LNCAP (cell line): ENCODE measurements at regions not wholly inside any gene's neighbourhood (a gene's known extent, or its start where the extent isn't known, plus 50 kb on each side); places are given as distances from the start of the nearest gene placed in this dataset.

Source experiments
- CTCF ChIP-seq: fragments of 450-650 bp; IDR thresholded peaks from 2 replicates; pipeline ENCODE4 v1.5.1; 2017; ENCODE audit warnings: mild to moderate bottlenecking

- no peak for TF ChIP-seq CTCF
Observed at GRCh38 chr13:90448466-90449037, 898.9 kb upstream of the MIR17HG start.

- no peak for TF ChIP-seq CTCF
Observed at GRCh38 chr13:90453342-90453741, 894.1 kb upstream of the MIR17HG start.

GRCh38 chr13:90454002-90454636 is 893.4 kb upstream of the MIR17HG start:
- TF ChIP-seq CTCF: no peak

- no peak for TF ChIP-seq CTCF
Observed at GRCh38 chr13:90455067-90455466, 892.4 kb upstream of the MIR17HG start.

- no peak; the same call in 1 of the 2 replicates for TF ChIP-seq CTCF
Observed at GRCh38 chr13:90455823-90456222, 891.7 kb upstream of the MIR17HG start.

- TF ChIP-seq CTCF: no peak
Observed at GRCh38 chr13:90461398-90461797, 886.1 kb upstream of the MIR17HG start.

GRCh38 chr13:90477216-90477615 is 870.3 kb upstream of the MIR17HG start:
- no peak for TF ChIP-seq CTCF
